ENCODE measurements at regions not wholly inside any gene's neighbourhood (a gene's known extent, or its start where the extent isn't known, plus 50 kb on each side); places are given as distances from the start of the nearest gene placed in this dataset.
A peak's percentile ranks its signal among the peaks of the same experiment; 100 is the strongest.

GRCh38 chr1:201745023-201745422 is 83.9 kb upstream of the IPO9 start:
- no peak for DNase-seq (ENCODE audit: low read depth, low spot score)

DNA sequence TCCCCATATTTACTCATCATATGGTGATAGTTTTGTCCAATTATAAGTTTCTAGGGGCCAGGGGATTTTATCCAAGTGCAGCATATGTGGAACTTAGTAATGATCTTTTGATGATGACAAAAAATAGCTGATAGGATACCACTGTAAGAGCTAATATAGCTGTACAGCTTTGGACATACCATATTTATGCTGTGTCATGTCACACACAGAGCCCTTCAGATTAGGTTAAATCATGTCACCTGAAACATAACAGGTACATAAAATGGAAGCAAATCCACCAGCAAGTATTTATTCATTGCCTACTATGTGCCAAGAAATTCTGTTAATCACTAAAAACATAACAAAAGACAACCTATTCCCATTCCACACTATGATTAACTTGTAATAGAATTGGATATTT is 82.8 kb upstream of the IPO9 start:
- no peak for DNase-seq (ENCODE audit: low read depth, low spot score)

DNA sequence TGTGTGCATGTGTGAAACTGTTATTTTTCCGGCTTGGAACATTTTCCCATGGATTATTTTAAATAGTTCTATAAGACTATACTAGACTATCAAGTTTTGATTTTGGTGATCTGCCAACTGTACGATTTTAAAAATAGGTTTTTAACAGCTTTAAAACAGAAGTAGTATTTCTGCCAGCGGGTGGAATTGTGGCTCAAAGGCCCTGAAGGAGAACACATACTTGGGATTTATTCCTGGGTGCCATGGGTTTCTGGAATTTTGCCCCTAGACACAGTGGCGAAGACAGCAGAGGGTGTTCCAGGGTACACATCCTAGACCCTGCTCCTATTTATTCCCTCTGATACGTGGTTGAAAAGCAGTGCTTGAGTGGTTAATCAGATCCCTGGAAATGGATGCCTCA is 81.7 kb upstream of the IPO9 start:
- DNase-seq (ENCODE audit: low read depth, low spot score): no peak

- peak; percentile 94 for DNase-seq (ENCODE audit: low read depth, low spot score)
Measured at GRCh38 chr1:201748335-201748734, 80.6 kb upstream of the IPO9 start.

DNA sequence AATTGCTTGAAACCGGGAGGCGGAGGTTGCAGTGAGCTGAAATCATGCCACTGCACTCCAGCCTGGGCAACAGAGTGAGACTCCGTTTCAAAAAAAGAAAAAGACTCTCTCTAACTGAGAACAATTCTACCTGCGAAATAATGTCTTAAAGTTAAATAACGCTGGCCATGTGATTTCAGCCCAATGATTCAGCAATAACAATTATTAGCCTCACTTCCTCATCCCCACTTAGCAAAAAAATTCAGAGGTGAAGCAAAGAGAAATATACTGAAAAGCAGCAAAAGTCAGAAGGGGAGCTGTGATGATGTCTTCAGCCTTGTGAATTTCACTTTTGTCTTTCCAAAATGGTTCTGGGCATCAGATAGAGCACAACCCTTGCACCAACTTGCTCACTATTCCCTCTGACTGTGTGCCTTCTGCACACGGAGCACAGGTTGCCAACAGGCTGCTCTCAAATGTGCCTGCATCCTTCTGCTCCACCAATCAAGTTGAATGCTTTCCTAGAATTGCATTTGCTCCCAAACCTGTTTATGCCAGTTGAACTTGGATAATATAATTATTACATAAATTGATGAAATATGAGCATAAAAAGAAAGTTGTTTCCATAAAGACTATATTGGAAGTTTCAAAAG is 79.8 kb upstream of the IPO9 start:
- no peak for DNase-seq (ENCODE audit: low read depth, low spot score)

DNA sequence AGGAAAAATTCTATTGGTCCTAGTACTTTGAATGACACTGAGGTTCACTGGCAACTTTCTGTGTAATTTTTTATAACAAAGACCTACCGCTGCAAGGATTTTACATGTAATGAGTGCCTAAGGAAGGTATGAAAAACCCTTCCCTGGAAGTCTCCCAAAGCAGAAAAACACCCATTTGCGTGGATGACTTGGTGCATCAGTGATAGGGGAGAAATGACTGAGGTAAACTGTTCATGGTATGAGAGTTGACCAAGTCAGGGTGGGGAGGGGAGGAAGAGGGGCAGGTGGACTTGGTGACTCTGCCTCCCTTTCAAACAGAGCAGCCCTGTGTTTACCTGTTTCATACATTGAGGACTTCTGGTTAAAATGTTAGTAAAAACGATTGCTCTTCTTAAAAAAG is 78.8 kb upstream of the IPO9 start:
- DNase-seq (ENCODE audit: low read depth, low spot score): no peak

DNA sequence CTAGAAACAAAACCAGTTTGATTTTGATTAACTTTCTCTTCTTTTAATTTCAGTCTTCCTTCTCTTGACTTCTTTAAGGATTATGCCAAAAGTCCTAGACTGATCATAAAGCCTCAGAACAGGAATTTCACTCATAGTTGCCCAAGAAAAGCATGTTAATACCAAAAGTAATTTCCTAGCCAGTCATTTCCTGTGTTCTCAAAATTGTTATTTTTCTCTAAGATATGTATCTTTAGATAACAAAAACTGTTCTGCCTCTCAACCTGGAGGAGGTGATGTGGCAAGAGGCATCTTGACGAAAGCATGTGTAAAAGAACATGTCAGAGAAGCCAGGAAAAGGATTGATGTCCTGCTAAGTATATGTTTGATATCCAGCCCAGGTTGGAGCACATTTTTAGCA is 78.0 kb upstream of the IPO9 start:
- DNase-seq (ENCODE audit: low read depth, low spot score): no peak

- no peak for DNase-seq (ENCODE audit: low read depth, low spot score)
Measured at GRCh38 chr1:201751872-201752271, 77.1 kb upstream of the IPO9 start.

GRCh38 chr1:201752333-201752732 is 76.6 kb upstream of the IPO9 start:
- no peak for DNase-seq (ENCODE audit: low read depth, low spot score)

- DNase-seq (ENCODE audit: low read depth, low spot score): no peak
Measured at GRCh38 chr1:201753492-201753891, 75.5 kb upstream of the IPO9 start.

DNA sequence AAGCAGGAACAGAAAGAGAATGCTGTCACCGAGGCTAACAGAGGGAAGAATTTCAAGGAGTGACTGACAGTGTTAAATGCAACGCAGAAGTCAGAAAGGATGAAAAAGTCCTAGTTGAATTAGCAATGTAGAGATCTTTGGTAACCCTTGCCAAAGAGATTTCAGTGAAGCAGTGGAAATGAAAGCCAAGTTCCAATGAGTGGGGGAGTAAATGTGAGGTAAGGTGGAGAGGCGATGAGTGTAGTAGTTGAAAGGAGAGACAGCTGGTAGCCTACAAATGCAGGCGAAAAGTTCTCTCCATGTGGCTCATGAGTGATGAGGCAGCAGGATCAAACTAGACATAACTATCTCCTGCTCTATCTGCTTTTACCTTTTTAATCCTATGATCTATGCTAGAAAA is 74.6 kb upstream of the IPO9 start:
- DNase-seq (ENCODE audit: low read depth, low spot score): no peak

DNA sequence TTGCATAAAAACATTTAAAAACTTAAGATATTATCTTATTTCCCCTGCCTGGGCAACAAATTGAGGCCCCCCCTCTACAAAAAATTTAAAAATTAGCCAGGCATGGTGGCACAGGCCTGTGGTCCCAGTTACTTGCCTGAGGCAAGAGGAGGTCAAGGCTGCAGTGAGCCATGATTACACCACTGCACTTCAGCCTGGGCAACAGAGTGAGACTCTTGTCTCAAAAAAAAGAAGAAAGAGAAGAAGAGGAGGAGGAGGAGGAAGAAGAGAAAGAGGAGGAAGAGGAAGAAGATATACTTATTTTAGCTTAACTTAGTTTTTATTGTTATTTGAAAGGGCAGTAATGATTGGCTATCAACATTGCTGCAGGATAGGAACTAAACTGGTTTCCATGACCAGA is 73.8 kb upstream of the IPO9 start:
- no peak for DNase-seq (ENCODE audit: low read depth, low spot score)

GRCh38 chr1:201756406-201756805 is 72.6 kb upstream of the IPO9 start:
- DNase-seq (ENCODE audit: low read depth, low spot score): peak; percentile 55

GRCh38 chr1:201758499-201759050 is 70.4 kb upstream of the IPO9 start:
- no peak for DNase-seq (ENCODE audit: low read depth, low spot score)

DNA sequence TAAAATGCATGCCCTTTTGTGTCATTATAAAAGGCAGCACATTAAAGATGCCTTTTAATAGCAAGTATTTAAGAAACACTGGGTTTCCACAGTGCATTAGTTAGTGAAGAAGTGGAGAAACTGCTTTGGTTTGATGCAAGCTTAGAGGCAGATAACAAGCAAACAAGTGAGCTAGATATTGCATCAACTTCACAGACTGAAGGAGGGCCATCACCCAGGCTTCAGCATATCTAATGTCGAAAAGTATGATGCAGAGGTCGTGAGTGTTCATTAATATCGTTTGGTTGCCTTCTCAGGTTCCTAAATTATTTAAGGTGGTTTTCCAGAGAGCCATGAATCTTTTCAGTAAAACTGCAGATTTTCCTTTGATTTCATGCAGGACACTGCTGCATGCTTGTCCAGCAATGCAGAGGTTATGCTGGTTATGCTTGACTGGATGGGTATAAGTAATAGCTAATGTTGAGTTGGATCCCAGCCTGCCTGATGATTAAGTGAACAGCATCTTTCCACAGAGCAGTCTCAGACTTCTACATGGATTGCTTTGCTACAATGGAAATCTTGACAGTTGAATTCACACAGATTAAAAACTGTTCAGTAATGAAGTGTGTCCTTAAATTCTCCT is 69.7 kb upstream of the IPO9 start:
- DNase-seq (ENCODE audit: low read depth, low spot score): peak; percentile 75

DNA sequence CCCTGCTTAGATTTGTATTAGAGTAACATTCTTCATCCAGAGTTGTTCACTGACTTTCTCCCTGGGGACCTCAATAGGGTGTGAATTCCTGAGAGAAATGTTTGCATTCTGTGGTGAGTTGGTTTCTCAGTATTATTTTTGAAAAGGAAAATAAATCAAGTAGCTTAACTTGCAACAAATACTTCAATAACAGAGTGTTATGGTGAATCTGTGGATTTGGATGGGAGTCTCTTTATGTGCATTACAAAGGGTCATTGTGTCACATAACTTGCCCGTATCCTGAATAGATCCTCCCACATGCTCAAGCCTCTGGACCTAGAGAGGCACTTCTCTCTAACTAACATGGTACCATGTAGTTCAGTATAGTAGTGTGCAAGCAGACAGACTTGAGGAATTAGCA is 68.4 kb upstream of the IPO9 start:
- DNase-seq (ENCODE audit: low read depth, low spot score): peak; percentile 66

GRCh38 chr1:201761178-201761577 is 67.8 kb upstream of the IPO9 start:
- no peak for DNase-seq (ENCODE audit: low read depth, low spot score)

GRCh38 chr1:201761871-201762270 is 67.1 kb upstream of the IPO9 start:
- no peak for DNase-seq (ENCODE audit: low read depth, low spot score)

GRCh38 chr1:201762381-201762780 is 66.6 kb upstream of the IPO9 start:
- DNase-seq (ENCODE audit: low read depth, low spot score): no peak

DNA sequence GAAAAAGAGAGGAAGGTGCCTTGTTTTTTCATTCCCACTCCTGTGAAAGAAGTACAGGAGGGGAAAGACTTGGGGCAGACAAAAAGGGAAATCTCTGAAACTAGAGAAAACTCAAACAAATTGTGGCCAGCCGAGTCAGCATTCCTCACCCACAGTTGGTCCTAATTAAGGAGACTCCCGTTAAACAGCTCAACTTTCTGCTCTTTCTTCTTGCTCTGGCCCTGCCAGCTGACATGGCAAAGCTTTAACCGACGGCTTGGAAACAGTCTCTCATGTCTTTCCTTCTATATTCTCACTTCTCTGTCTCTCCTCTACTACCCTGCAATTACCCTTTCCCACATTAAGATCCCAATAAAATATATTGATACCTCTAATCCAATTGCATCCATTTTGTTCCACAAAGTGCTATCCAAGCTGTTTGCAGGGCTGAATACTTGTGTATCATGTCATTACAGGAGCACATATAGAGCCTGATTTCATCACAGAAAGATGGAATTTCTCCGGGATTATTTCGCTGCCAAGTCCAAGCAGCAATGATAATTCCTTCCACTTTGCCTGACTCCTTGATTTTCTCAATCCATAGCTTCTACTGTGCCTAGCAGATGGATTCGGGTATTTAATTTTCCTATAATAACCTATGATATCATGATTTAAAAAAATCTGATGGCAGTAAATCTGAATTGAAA is 65.4 kb upstream of the IPO9 start:
- peak; percentile 79 for DNase-seq (ENCODE audit: low read depth, low spot score)

DNA sequence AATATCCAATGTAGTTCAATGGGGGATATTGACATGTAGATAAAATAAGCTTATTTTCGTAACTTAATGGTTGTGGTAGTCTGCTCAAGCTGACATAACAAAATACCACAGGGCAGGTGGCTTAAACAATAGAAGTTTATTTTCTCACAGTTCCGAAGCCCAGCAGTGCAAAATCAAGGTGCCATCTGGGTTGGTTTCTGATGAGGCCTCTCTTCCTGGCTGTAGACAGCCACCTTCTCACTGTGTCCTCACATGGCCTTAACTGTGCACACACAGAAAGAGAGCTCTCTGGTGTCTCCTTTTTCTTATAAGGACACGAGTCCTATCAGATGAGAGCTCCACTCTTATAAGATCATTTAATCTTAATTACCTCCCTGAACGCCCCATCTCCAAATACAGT is 64.8 kb upstream of the IPO9 start:
- no peak for DNase-seq (ENCODE audit: low read depth, low spot score)

GRCh38 chr1:201764579-201764978 is 64.4 kb upstream of the IPO9 start:
- DNase-seq (ENCODE audit: low read depth, low spot score): no peak

All from astrocyte of the hippocampus (primary cell).